Calu3 (cell line): ENCODE measurements at regions not wholly inside any gene's neighbourhood (a gene's known extent, or its start where the extent isn't known, plus 50 kb on each side); places are given as distances from the start of the nearest gene placed in this dataset.

ENCODE experiments used
- BruUV-seq: library from RNA; stranded (reverse); fragments of 400-500 nt; replicated peaks from 2 replicates; lab custom pipeline; 2021; lab: Mats Ljungman, UMichigan
- CTCF ChIA-PET: fragments of 300-600 bp; sonication (Branson Sonifier 250); formaldehyde crosslinking; loops from one replicate; lab custom pipeline; 2022; ENCODE audit warnings: antibody characterized with exemption; lab: Charles Lee
- DNase-seq: peaks from one replicate; pipeline ENCODE4 v3.0.0; 2022
- H3K27ac Mint-ChIP-seq: one replicate; pipeline ENCODE4 v1.8.0; 2022; ENCODE audit warnings: mixed read lengths; ENCODE audit not compliant: unreplicated experiment
- H3K27me3 Mint-ChIP-seq: one replicate; pipeline ENCODE4 v1.8.0; 2022; ENCODE audit warnings: mixed read lengths; ENCODE audit not compliant: unreplicated experiment
- H3K36me3 Mint-ChIP-seq: one replicate; pipeline ENCODE4 v1.8.0; 2022; ENCODE audit warnings: mild to moderate bottlenecking, moderate library complexity, mixed read lengths; ENCODE audit not compliant: insufficient read depth, unreplicated experiment
- H3K4me1 Mint-ChIP-seq: one replicate; pipeline ENCODE4 v1.8.0; 2022; ENCODE audit warnings: mild to moderate bottlenecking, low read depth, mixed read lengths; ENCODE audit not compliant: unreplicated experiment
- H3K4me3 Mint-ChIP-seq: one replicate; pipeline ENCODE4 v1.8.0; 2022; ENCODE audit warnings: mild to moderate bottlenecking, low read depth, moderate library complexity, mixed read lengths; ENCODE audit not compliant: unreplicated experiment
- H3K9me3 Mint-ChIP-seq: one replicate; pipeline ENCODE4 v1.8.0; 2022; ENCODE audit warnings: low read depth, mixed read lengths; ENCODE audit not compliant: unreplicated experiment
- intact Hi-C: fragments of 100-400 bp; cut with micrococcal nuclease; formaldehyde crosslinking; loops from one replicate; pipeline ENCODE4 v1.10.0; 2022; ENCODE audit not compliant: unreplicated experiment
- TF ChIP-seq, protein P1 (sequence below): fragments of 200-600 bp; IDR thresholded peaks from one replicate; pipeline ENCODE4 v1.8.0; 2022; ENCODE audit warnings: antibody characterized with exemption; ENCODE audit not compliant: unreplicated experiment

DNA sequence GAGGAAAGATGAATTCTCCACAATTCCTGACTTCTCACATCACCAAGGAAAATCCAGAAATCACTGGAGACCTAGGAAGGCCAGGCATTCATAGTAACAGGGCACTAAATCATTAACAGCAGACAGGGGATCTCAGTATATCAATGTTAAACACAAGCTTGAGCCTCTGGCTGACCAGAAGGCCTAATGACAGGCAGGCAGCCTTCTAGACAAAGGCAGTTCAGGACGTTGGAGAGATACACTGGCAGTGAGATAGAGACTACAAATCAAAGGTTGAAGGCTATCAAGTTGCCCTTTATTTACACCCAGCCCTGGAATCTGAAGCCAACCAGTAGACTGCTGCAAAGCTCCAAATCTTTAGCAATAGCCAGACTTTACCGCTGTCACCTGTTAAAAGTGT is 422.8 kb upstream of the CCL2 start:
- Mint-ChIP-seq H3K4me1 (no peaks in the 10 kb centered on the region), H3K9me3 (no peaks in the 10 kb centered on the region), H3K4me3 (no peak overlapping the region), H3K27ac (no peak overlapping the region), H3K36me3 (no peaks in the 10 kb centered on the region), H3K27me3 (peaks cover 48% of the 10 kb centered on the region)
- intact Hi-C loops: no loop called here
- TF ChIP-seq, protein P1, sequence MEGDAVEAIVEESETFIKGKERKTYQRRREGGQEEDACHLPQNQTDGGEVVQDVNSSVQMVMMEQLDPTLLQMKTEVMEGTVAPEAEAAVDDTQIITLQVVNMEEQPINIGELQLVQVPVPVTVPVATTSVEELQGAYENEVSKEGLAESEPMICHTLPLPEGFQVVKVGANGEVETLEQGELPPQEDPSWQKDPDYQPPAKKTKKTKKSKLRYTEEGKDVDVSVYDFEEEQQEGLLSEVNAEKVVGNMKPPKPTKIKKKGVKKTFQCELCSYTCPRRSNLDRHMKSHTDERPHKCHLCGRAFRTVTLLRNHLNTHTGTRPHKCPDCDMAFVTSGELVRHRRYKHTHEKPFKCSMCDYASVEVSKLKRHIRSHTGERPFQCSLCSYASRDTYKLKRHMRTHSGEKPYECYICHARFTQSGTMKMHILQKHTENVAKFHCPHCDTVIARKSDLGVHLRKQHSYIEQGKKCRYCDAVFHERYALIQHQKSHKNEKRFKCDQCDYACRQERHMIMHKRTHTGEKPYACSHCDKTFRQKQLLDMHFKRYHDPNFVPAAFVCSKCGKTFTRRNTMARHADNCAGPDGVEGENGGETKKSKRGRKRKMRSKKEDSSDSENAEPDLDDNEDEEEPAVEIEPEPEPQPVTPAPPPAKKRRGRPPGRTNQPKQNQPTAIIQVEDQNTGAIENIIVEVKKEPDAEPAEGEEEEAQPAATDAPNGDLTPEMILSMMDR: no peak
- no TSS peak for BruUV-seq
- CTCF ChIA-PET: no interaction called here
- DNase-seq: no peak

DNA sequence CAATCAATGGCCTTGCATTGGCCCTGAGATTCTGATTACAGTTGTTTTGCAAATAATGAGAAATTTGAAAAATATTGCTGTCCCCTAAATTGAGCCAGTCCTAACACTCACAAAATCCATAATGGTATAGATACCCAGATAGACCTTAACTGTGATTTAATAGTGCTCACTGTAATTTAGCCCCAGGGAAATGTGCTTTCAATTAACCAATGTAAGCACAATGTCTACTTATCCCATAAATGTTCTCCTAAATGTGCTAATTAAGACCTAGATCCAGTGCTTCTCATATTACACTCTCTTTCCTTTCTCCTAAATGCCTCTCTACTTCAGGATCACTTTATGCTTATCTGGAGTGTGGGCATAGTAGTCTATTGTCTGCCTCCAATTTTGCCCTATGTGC is 417.8 kb upstream of the CCL2 start:
- no peak for DNase-seq
- intact Hi-C loops: no loop called here
- H3K4me1 Mint-ChIP-seq: no peaks in the 10 kb centered on the region
- BruUV-seq: no TSS peak
- H3K4me3 Mint-ChIP-seq: no peak overlapping the region
- CTCF ChIA-PET: no interaction called here
- H3K36me3 Mint-ChIP-seq: no peaks in the 10 kb centered on the region
- TF ChIP-seq, protein P1: no peak
- H3K9me3 Mint-ChIP-seq: no peaks in the 10 kb centered on the region
- no peak overlapping the region for H3K27ac Mint-ChIP-seq
- peaks cover 28% of the 10 kb centered on the region for H3K27me3 Mint-ChIP-seq

DNA sequence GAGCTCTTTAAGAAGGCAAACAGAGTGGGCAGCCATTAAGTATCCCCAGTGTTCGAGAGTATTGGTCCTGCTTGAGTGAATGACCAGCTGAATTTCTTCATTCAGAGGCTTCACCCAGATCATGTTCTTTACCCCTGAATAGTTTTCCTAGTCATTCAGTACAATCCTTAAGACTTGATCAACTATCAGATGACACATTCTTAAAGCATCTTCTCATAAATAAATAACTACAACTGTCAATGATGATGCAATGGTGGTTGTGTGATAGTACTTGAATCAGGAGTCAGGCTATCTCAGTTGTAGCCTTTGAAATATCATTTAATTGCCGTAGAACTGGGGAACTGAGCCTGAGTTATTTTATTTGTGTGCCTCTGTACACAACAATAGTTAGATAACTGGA is 416.8 kb upstream of the CCL2 start:
- no peaks in the 10 kb centered on the region for H3K9me3 Mint-ChIP-seq
- intact Hi-C loops: no loop called here

DNA sequence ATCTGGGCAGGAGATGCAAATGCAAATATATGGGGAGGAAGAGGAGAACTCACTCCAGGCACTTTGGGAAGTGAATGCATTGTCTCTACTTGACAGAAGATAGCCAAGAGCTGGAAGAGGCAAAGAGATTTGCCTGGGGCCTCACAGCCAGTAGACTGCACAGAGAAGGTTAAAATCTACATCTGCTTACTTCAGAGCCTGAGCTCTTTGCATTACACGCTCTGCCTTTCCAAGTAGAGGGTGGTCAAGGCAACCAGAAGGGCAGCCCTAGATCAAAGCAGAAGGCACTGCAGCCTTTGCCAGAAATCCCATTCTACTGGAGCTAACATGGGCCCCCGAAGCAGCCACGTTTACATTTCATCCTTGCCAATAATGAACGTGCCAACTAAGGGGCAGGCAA is 407.2 kb upstream of the CCL2 start:
- BruUV-seq: no TSS peak
- TF ChIP-seq, protein P1: no peak
- H3K4me3 Mint-ChIP-seq: no peak overlapping the region
- no peaks in the 10 kb centered on the region for H3K36me3 Mint-ChIP-seq
- H3K4me1 Mint-ChIP-seq: no peaks in the 10 kb centered on the region
- DNase-seq: no peak
- no peak overlapping the region for H3K27ac Mint-ChIP-seq
- intact Hi-C loops: no loop called here
- H3K9me3 Mint-ChIP-seq: no peaks in the 10 kb centered on the region
- peaks cover 64% of the 10 kb centered on the region for H3K27me3 Mint-ChIP-seq
- CTCF ChIA-PET: no interaction called here

More for the DNA sequence above, 416.8 kb upstream of the CCL2 start:
- Mint-ChIP-seq H3K4me3 (no peak overlapping the region), H3K27ac (no peak overlapping the region), H3K4me1 (no peaks in the 10 kb centered on the region), H3K36me3 (no peaks in the 10 kb centered on the region), H3K27me3 (peaks cover 31% of the 10 kb centered on the region)
- no TSS peak for BruUV-seq
- TF ChIP-seq, protein P1: no peak
- DNase-seq: no peak
- CTCF ChIA-PET: no interaction called here
